ENCODE measurements at regions not wholly inside any gene's neighbourhood (a gene's known extent, or its start where the extent isn't known, plus 50 kb on each side); places are given as distances from the start of the nearest gene placed in this dataset.

- WGBS = 55% methylated on average over 4 of the region's 4 CpGs
- H3K9ac ChIP-seq (ENCODE audit: low read depth in 1 of 2, low read length in 2 of 2) = no peak overlapping the region
- no peak for DNase-seq (ENCODE audit: low spot score)
- no peak overlapping the region for H3K27ac ChIP-seq (ENCODE audit: low read depth in 1 of 2, low read length in 2 of 2)
- H3K27me3 ChIP-seq (ENCODE audit: control insufficient read depth in 4 of 4, insufficient read depth in 4 of 4, low read length in 3 of 4) = peaks cover 0 to 4% (median 2%) of the 10 kb centered on the region in 4 donors
- no peaks in the 10 kb centered on the region for H3K36me3 ChIP-seq (ENCODE audit: control insufficient read depth in 4 of 4, insufficient read depth in 3 of 4, low read depth in 1 of 4, low read length in 3 of 4)
- H3K9me3 ChIP-seq (ENCODE audit: control insufficient read depth in 4 of 4, low read length in 3 of 4) = no peaks in the 10 kb centered on the region
- no peaks in the 10 kb centered on the region for H3K4me1 ChIP-seq (ENCODE audit: control insufficient read depth in 4 of 4, insufficient read depth in 4 of 4, low read length in 3 of 4)
- H3K4me3 ChIP-seq (ENCODE audit: low read depth in 1 of 3, low read length in 3 of 3) = no peak overlapping the region
- TF ChIP-seq RXRA (IDR thresholded peaks at IDR 0.05) = no peak
- TF ChIP-seq, protein P1, sequence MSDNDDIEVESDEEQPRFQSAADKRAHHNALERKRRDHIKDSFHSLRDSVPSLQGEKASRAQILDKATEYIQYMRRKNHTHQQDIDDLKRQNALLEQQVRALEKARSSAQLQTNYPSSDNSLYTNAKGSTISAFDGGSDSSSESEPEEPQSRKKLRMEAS (IDR thresholded peaks at IDR 0.05) = no peak
- TF ChIP-seq TAF1 (conservative IDR thresholded peaks at IDR 0.05) = no peak
- TF ChIP-seq HNF4A (conservative IDR thresholded peaks at IDR 0.05) = no peak
- TF ChIP-seq, protein P2, sequence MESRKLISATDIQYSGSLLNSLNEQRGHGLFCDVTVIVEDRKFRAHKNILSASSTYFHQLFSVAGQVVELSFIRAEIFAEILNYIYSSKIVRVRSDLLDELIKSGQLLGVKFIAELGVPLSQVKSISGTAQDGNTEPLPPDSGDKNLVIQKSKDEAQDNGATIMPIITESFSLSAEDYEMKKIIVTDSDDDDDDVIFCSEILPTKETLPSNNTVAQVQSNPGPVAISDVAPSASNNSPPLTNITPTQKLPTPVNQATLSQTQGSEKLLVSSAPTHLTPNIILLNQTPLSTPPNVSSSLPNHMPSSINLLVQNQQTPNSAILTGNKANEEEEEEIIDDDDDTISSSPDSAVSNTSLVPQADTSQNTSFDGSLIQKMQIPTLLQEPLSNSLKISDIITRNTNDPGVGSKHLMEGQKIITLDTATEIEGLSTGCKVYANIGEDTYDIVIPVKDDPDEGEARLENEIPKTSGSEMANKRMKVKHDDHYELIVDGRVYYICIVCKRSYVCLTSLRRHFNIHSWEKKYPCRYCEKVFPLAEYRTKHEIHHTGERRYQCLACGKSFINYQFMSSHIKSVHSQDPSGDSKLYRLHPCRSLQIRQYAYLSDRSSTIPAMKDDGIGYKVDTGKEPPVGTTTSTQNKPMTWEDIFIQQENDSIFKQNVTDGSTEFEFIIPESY (IDR thresholded peaks at IDR 0.05) = no peak
- no peak for TF ChIP-seq HNF4G (IDR thresholded peaks at IDR 0.05)
- no peak for TF ChIP-seq RAD21 (IDR thresholded peaks at IDR 0.05)
- no peak for TF ChIP-seq FOXA2 (IDR thresholded peaks at IDR 0.05)
- no peak for TF ChIP-seq GABPA (IDR thresholded peaks at IDR 0.05 in 1 of 2, conservative IDR thresholded peaks at IDR 0.05 in 1 of 2)
- TF ChIP-seq, protein P3, sequence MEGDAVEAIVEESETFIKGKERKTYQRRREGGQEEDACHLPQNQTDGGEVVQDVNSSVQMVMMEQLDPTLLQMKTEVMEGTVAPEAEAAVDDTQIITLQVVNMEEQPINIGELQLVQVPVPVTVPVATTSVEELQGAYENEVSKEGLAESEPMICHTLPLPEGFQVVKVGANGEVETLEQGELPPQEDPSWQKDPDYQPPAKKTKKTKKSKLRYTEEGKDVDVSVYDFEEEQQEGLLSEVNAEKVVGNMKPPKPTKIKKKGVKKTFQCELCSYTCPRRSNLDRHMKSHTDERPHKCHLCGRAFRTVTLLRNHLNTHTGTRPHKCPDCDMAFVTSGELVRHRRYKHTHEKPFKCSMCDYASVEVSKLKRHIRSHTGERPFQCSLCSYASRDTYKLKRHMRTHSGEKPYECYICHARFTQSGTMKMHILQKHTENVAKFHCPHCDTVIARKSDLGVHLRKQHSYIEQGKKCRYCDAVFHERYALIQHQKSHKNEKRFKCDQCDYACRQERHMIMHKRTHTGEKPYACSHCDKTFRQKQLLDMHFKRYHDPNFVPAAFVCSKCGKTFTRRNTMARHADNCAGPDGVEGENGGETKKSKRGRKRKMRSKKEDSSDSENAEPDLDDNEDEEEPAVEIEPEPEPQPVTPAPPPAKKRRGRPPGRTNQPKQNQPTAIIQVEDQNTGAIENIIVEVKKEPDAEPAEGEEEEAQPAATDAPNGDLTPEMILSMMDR (IDR thresholded peaks at IDR 0.05; ENCODE audit: low read depth, low read length, missing input control) = no peak
- TF ChIP-seq YY1 (IDR thresholded peaks at IDR 0.05) = no peak
- no peak for TF ChIP-seq EGR1 (IDR thresholded peaks at IDR 0.05; ENCODE audit: low read depth in 2 of 2)
- no peak for TF ChIP-seq JUND (IDR thresholded peaks at IDR 0.05)
- no peak for TF ChIP-seq SP1 (IDR thresholded peaks at IDR 0.05)
- TF ChIP-seq NR2F2 (IDR thresholded peaks at IDR 0.05) = no peak
- TF ChIP-seq, protein P4, sequence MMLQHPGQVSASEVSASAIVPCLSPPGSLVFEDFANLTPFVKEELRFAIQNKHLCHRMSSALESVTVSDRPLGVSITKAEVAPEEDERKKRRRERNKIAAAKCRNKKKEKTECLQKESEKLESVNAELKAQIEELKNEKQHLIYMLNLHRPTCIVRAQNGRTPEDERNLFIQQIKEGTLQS (IDR thresholded peaks at IDR 0.05) = no peak
- no peak for TF ChIP-seq FOXA1 (IDR thresholded peaks at IDR 0.05)
These were observed 210.7 kb downstream of the TLE3 start for GRCh38 chr15:69887009-69887408.

GRCh38 chr15:69887553-69887952, 210.2 kb downstream of the TLE3 start:
- no peaks in the 10 kb centered on the region for H3K36me3 ChIP-seq (ENCODE audit: control insufficient read depth in 4 of 4, insufficient read depth in 3 of 4, low read depth in 1 of 4, low read length in 3 of 4)
- H3K9ac ChIP-seq (ENCODE audit: low read depth in 1 of 2, low read length in 2 of 2) = no peak overlapping the region
- H3K9me3 ChIP-seq (ENCODE audit: control insufficient read depth in 4 of 4, low read length in 3 of 4) = no peaks in the 10 kb centered on the region
- H3K4me3 ChIP-seq (ENCODE audit: low read depth in 1 of 3, low read length in 3 of 3) = no peak overlapping the region
- DNase-seq (ENCODE audit: low spot score) = no peak
- H3K27ac ChIP-seq (ENCODE audit: low read depth in 1 of 2, low read length in 2 of 2) = no peak overlapping the region
- H3K27me3 ChIP-seq (ENCODE audit: control insufficient read depth in 4 of 4, insufficient read depth in 4 of 4, low read length in 3 of 4) = peaks cover 0 to 4% (median 2%) of the 10 kb centered on the region in 4 donors
- WGBS = 88% methylated on average over 1 of the region's 1 CpG
- no peaks in the 10 kb centered on the region for H3K4me1 ChIP-seq (ENCODE audit: control insufficient read depth in 4 of 4, insufficient read depth in 4 of 4, low read length in 3 of 4)
- TF ChIP-seq JUND (IDR thresholded peaks at IDR 0.05) (no peak), HNF4G (IDR thresholded peaks at IDR 0.05) (no peak), EGR1 (IDR thresholded peaks at IDR 0.05; ENCODE audit: low read depth in 2 of 2) (no peak)

Data from liver (tissue), 8 donors.